Neural cell (in vitro differentiated cells): ENCODE measurements at regions not wholly inside any gene's neighbourhood (a gene's known extent, or its start where the extent isn't known, plus 50 kb on each side); places are given as distances from the start of the nearest gene placed in this dataset.

Experiments
- CTCF ChIP-seq: fragments of 450-650 bp; IDR thresholded peaks from 2 replicates; pipeline ENCODE4 v1.5.1; 2014; ENCODE audit warnings: antibody characterized with exemption, mild to moderate bottlenecking, moderate library complexity; ENCODE audit not compliant: poor library complexity, severe bottlenecking
- POLR2AphosphoS5 ChIP-seq: IDR thresholded peaks from 2 replicates; pipeline ENCODE4 v1.6.1; 2012

- no peak for TF ChIP-seq CTCF
- no peak for TF ChIP-seq POLR2AphosphoS5
Observed at GRCh38 chr10:111425459-111425858, 348.6 kb downstream of the ADRA2A start.
